ENCODE measurements at regions not wholly inside any gene's neighbourhood (a gene's known extent, or its start where the extent isn't known, plus 50 kb on each side); places are given as distances from the start of the nearest gene placed in this dataset.

GRCh38 chr12:46497739-46498138, 125.2 kb upstream of the SLC38A2 start:
- H3K36me3 ChIP-seq (ENCODE audit: low read depth, low read length) = 0 out of 2 replicates have a peak, but pooled peaks cover 5% of the 10 kb centered on the region
- no peaks in the 10 kb centered on the region for H3K27me3 ChIP-seq (ENCODE audit: low read length)
- no peaks in the 10 kb centered on the region for H3K9me2 ChIP-seq (replicated peaks; ENCODE audit: low read length)
- H3K9me3 ChIP-seq (ENCODE audit: low read length) = peaks cover 7% of the 10 kb centered on the region; the same call in 1 of the 2 replicates
- POLR2A ChIA-PET (ENCODE audit: unreplicated experiment) = no interaction called here
- DNase-seq = no peak
- no TSS peak for BruUV-seq (replicated peaks)
- H3K79me2 ChIP-seq (ENCODE audit: low read length) = no peaks in the 10 kb centered on the region
- no peak overlapping the region for H2AFZ ChIP-seq (ENCODE audit: low read length)
- H3K9ac ChIP-seq (ENCODE audit: low read length) = no peak overlapping the region
- intact Hi-C loops (cut with micrococcal nuclease) = no loop called here
- no peak overlapping the region for H3K4me2 ChIP-seq (ENCODE audit: low read length)
- CTCF ChIA-PET = no interaction called here
- ATAC-seq = no peak
- H3K4me1 ChIP-seq (ENCODE audit: insufficient read depth, low read length) = peaks cover 21% of the 10 kb centered on the region
- H4K20me1 ChIP-seq (ENCODE audit: low read length) = no peaks in the 10 kb centered on the region
- no peaks in the 10 kb centered on the region for H3F3A ChIP-seq (ENCODE audit: low read length, unreplicated experiment)
- no peak overlapping the region for H3K4me3 ChIP-seq (ENCODE audit: low read length)
- H3K27ac ChIP-seq (ENCODE audit: low read length) = no peak overlapping the region
- TF ChIP-seq EZH2phosphoT487 (IDR thresholded peaks at IDR 0.05; ENCODE audit: borderline replicate concordance, low read length) (no peak), EZH2 (IDR thresholded peaks at IDR 0.05; ENCODE audit: low read length, unreplicated experiment) (no peak), CTCF (conservative IDR thresholded peaks at IDR 0.05; ENCODE audit: low read depth, low read length) (no peak)

GRCh38 chr12:46494424-46494823, 121.9 kb upstream of the SLC38A2 start:
- Histone ChIP-seq H3K4me1 (ENCODE audit: insufficient read depth, low read length) (peaks cover 48% of the 10 kb centered on the region), H2AFZ (ENCODE audit: low read length) (no peak overlapping the region), H3K79me2 (ENCODE audit: low read length) (no peaks in the 10 kb centered on the region), H3K9ac (ENCODE audit: low read length) (peak overlapping the region; percentile 7; the same call in 1 of the 2 replicates), H3F3A (ENCODE audit: low read length, unreplicated experiment) (no peaks in the 10 kb centered on the region), H3K27me3 (ENCODE audit: low read length) (no peaks in the 10 kb centered on the region), H3K9me3 (ENCODE audit: low read length) (no peaks in the 10 kb centered on the region), H3K9me2 (replicated peaks; ENCODE audit: low read length) (no peaks in the 10 kb centered on the region), H3K36me3 (ENCODE audit: low read depth, low read length) (no peaks in the 10 kb centered on the region), H3K4me3 (ENCODE audit: low read length) (no peak overlapping the region), H3K27ac (ENCODE audit: low read length) (peak overlapping the region; percentile 63), H3K4me2 (ENCODE audit: low read length) (peak overlapping the region; percentile 42), H4K20me1 (ENCODE audit: low read length) (no peaks in the 10 kb centered on the region)
- DNase-seq = peak; percentile 65
- POLR2A ChIA-PET (ENCODE audit: unreplicated experiment) = interaction anchor here (0.5 kb wide), 1 partner anchor 228 kb away, joined by 3 read pairs; no protein-coding TSS in a partner anchor
- intact Hi-C loops (cut with micrococcal nuclease) = loop anchor here (2.0 to 5.0 kb wide), 2 partner anchors 62 to 183 kb away; no protein-coding TSS in a partner anchor
- no peak for TF ChIP-seq EZH2phosphoT487 (IDR thresholded peaks at IDR 0.05; ENCODE audit: borderline replicate concordance, low read length)
- no peak for TF ChIP-seq EZH2 (IDR thresholded peaks at IDR 0.05; ENCODE audit: low read length, unreplicated experiment)
- TF ChIP-seq CTCF (conservative IDR thresholded peaks at IDR 0.05; ENCODE audit: low read depth, low read length) = no peak
- TSS peak; percentile 62 for BruUV-seq (replicated peaks)
- CTCF ChIA-PET = interaction anchor here (0.6 kb wide), 1 partner anchor 139 kb away, joined by 3 read pairs; no protein-coding TSS in a partner anchor
- peak; percentile 26; the same call in 1 of the 2 replicates for ATAC-seq

- no TSS peak for BruUV-seq (replicated peaks)
- Histone ChIP-seq H3K79me2 (ENCODE audit: low read length) (no peaks in the 10 kb centered on the region), H3K9me3 (ENCODE audit: low read length) (no peaks in the 10 kb centered on the region), H2AFZ (ENCODE audit: low read length) (no peak overlapping the region), H3K36me3 (ENCODE audit: low read depth, low read length) (no peaks in the 10 kb centered on the region), H3K27ac (ENCODE audit: low read length) (peak overlapping the region; percentile 63), H3K4me3 (ENCODE audit: low read length) (no peak overlapping the region), H3K4me1 (ENCODE audit: insufficient read depth, low read length) (peaks cover 48% of the 10 kb centered on the region), H3K9me2 (replicated peaks; ENCODE audit: low read length) (no peaks in the 10 kb centered on the region), H3K4me2 (ENCODE audit: low read length) (peak overlapping the region; percentile 42), H3F3A (ENCODE audit: low read length, unreplicated experiment) (no peaks in the 10 kb centered on the region), H3K27me3 (ENCODE audit: low read length) (no peaks in the 10 kb centered on the region), H3K9ac (ENCODE audit: low read length) (no peak overlapping the region), H4K20me1 (ENCODE audit: low read length) (no peaks in the 10 kb centered on the region)
- intact Hi-C loops (cut with micrococcal nuclease) = loop anchor here (2.0 to 5.0 kb wide), 5 partner anchors 21 to 183 kb away; no protein-coding TSS in a partner anchor
- peak; percentile 77 for ATAC-seq
- ChIA-PET POLR2A (ENCODE audit: unreplicated experiment) (interaction anchor here (0.5 to 0.8 kb wide), 2 partner anchors 127 to 227 kb away, joined by 3 to 6 read pairs; no protein-coding TSS in a partner anchor), CTCF (interaction anchor here (0.6 kb wide), 1 partner anchor 138 kb away, joined by 3 read pairs; no protein-coding TSS in a partner anchor)
- no peak for TF ChIP-seq EZH2phosphoT487 (IDR thresholded peaks at IDR 0.05; ENCODE audit: borderline replicate concordance, low read length)
- no peak for TF ChIP-seq EZH2 (IDR thresholded peaks at IDR 0.05; ENCODE audit: low read length, unreplicated experiment)
- no peak for TF ChIP-seq CTCF (conservative IDR thresholded peaks at IDR 0.05; ENCODE audit: low read depth, low read length)
- DNase-seq = peak; percentile 61
These were observed 121.2 kb upstream of the SLC38A2 start for GRCh38 chr12:46493834-46494181.

All from PC-3 (cell line).